Fibroblast of lung (primary cell): ENCODE measurements at regions not wholly inside any gene's neighbourhood (a gene's known extent, or its start where the extent isn't known, plus 50 kb on each side); places are given as distances from the start of the nearest gene placed in this dataset.

Source experiments
- CTCF ChIP-seq, 2 donors: IDR thresholded peaks in 1 of 2; conservative IDR thresholded peaks in 1 of 2; 1 replicate in 1 of 2; 2 replicates in 1 of 2; pipeline ENCODE4 v1.5.1; 2011 to 2012; ENCODE audit warnings: low read length in 2 of 2, control low read depth in 1 of 2, inconsistent platforms in 1 of 2, low read depth in 1 of 2, mild to moderate bottlenecking in 1 of 2
- EZH2 ChIP-seq: IDR thresholded peaks from 2 replicates; pipeline ENCODE4 v1.5.1; 2012; ENCODE audit warnings: low read length, control low read depth, mild to moderate bottlenecking; ENCODE audit errors: missing control alignments

- TF ChIP-seq CTCF (conservative IDR thresholded peaks at IDR 0.05 in 1 of 2, IDR thresholded peaks at IDR 0.05 in 1 of 2; ENCODE audit: low read depth in 1 of 2, low read length in 2 of 2) = no peak
- no peak for TF ChIP-seq EZH2
These were observed 819.9 kb upstream of the GRAMD2B start for GRCh38 chr5:125603321-125603720.
